HPDE6-E6E7 (cell line): ENCODE measurements at regions not wholly inside any gene's neighbourhood (a gene's known extent, or its start where the extent isn't known, plus 50 kb on each side); places are given as distances from the start of the nearest gene placed in this dataset.
"Not testable (repeated sequence)": the region's sequence is repeated elsewhere in the genome, so short reads cannot be mapped to it uniquely, and the experiment has no call there.

Source experiments
- DNase-seq: peaks from one replicate; pipeline ENCODE4 v3.0.0; 2011; ENCODE audit warnings: missing footprints; ENCODE audit errors: extremely low spot score

GRCh38 chr3:125810010-125810409 is 159.0 kb upstream of the ROPN1B start:
- DNase-seq = not testable (repeated sequence)

DNA sequence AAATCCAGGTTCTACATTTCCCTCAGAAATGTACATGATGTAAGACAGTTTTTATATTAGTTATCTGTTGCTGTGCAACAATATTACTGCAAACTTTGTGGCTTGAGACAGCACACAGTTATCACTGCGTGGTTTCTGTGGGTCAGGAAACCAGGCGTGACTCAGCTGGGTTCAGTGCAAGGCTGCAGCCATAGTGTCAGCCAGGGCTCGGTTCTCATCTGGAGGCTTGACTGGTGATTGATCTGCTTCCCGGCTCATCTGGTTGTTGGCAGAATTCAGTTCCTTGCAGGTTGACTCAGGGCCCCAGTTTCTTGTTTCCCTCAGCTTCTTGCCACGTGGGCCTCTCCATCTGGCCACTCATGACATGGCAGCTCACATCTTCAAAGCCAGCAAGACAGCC is 146.8 kb upstream of the ROPN1B start:
- not testable (repeated sequence) for DNase-seq

- DNase-seq = not testable (repeated sequence)
Observed at GRCh38 chr3:125831005-125831750, 137.8 kb upstream of the ROPN1B start.

- not testable (repeated sequence) for DNase-seq
Observed at GRCh38 chr3:125835562-125835961, 133.4 kb upstream of the ROPN1B start.

GRCh38 chr3:125836011-125836551 is 132.9 kb upstream of the ROPN1B start:
- DNase-seq = not testable (repeated sequence)

GRCh38 chr3:125836786-125837185 is 132.2 kb upstream of the ROPN1B start:
- not testable (repeated sequence) for DNase-seq

DNA sequence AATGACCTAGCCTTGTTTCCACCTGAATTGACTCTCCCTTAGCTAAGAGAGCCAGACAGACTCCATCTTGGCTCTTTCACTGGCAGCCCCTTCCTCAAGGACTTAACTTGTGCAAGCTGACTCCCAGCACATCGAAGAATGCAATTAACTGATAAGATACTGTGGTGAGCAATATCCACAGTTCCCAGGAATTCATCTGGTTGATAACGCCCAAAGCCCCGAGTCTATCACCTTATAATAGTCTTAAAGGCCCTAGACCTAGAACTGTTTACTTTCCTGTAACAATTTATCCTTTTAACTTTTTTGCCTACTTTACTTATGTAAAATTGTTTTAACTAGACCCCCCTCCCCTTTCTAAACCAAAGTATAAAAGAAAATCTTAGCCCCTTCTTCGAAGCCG is 130.1 kb upstream of the ROPN1B start:
- not testable (repeated sequence) for DNase-seq

DNA sequence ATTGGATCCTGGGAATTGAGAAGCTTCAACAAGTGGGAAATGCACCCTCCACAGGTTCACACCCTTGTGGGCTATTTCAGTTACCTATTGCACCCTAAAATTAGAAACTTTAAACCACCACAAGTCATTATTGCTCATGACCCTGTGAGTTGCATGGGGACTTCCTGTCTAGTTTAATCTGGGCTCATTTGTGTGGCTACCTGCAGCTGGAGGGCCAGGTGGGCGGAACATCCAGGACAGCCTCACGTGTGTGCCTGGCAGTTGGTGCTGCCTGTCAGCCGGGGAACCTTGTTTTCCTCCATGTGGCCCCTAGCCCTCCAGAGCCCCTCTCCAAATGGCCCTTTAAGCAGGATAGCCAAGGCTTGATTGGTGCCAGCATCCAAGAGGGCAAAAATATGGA is 128.5 kb upstream of the ROPN1B start:
- not testable (repeated sequence) for DNase-seq

GRCh38 chr3:125847966-125848365 is 121.0 kb upstream of the ROPN1B start:
- peak; percentile 0 for DNase-seq

DNA sequence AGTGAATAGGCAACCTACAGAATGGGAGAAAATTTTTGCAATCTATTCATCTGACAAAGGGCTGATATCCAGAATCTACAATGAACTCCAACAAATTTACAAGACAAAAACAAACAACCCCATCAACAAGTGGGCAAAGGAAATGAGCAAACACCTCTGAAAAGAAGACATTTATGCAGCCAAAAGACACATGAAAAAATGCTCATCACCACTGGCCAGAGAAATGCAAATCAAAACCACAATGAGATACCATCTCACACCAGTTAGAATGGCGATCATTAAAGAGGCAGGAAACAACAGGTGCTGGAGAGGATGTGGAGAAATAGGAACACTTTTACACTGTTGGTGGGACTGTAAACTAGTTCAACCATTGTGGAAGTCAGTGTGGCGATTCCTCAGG is 114.0 kb upstream of the ROPN1B start:
- not testable (repeated sequence) for DNase-seq

- DNase-seq = not testable (repeated sequence)
Observed at GRCh38 chr3:125860547-125860946, 108.4 kb upstream of the ROPN1B start.

GRCh38 chr3:125862841-125863254 is 106.1 kb upstream of the ROPN1B start:
- not testable (repeated sequence) for DNase-seq

DNA sequence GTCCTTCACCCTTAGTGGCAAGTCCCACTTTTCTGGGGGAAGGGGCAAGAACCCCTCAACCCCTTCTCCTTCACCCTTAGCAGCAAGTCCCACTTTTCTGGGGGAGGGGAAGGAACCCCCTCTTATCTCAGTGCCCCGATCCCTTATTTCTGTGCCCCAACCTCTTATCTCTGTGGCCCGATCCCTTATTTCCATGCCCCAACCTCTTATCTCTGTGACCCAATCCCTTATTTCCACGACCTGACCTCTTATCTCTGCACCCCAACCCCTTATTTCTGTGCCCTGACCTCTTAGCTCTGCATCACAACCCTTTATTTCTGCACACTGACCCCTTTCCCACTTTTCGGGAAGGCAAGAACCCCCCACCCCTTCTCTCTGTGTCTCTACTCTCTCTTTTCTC is 104.4 kb upstream of the ROPN1B start:
- not testable (repeated sequence) for DNase-seq

DNA sequence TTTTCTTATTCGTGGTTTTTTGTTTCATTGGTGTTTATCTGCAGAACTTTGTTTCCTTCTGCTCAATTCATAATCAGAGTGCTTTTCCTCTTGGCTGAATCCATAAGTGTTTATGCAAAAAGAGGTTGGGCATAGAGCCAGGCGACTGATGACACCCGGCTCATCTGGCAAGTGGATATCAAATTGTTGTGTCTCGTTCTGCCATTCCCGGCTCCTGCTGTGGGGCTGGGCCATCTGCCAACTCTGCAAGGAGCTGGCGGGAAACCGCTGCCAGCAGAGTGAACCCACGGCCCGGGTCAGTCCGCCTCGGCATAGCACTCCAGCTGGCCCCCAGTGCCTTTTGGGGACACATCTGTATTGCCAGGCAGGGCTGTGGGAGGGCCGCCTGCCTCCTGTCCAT is 83.0 kb upstream of the ROPN1B start:
- not testable (repeated sequence) for DNase-seq

DNA sequence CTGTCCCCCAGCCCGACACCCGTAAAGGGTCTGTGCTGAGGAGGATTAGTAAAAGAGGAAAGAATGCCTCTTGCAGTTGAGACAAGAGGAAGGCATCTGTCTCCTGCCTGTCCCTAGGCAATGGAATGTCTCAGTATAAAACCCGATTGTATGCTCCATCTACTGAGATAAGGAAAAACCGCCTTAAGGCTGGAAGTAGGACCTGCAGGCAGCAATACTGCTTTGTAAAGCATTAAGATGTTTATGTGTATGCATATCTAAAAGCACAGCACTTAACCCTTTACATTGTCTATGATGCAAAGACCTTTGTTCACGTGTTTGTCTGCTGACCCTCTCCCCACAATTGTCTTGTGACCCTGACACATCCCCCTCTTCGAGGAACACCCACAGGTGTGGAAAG is 69.8 kb upstream of the ROPN1B start:
- DNase-seq = not testable (repeated sequence)

DNA sequence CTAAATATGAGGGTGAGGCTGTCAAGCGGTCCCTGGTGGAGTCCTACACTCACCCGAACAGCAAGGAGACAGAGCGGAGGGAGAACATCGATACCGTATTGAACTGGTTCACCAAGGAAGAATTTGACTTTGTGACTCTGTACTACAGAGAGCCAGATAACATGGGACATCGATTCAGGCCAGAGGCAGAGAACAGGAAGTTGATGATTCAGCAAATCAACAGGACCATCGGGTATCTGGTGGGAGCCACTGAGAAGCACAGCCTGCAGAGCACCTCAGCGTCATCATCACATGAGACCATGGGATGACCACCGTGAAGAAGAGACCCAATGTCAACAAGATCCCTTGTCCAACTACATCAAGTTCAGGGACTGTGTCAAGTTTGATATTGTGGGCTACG is 67.5 kb upstream of the ROPN1B start:
- not testable (repeated sequence) for DNase-seq

- DNase-seq = not testable (repeated sequence)
Observed at GRCh38 chr3:125903780-125904455, 65.1 kb upstream of the ROPN1B start.

DNA sequence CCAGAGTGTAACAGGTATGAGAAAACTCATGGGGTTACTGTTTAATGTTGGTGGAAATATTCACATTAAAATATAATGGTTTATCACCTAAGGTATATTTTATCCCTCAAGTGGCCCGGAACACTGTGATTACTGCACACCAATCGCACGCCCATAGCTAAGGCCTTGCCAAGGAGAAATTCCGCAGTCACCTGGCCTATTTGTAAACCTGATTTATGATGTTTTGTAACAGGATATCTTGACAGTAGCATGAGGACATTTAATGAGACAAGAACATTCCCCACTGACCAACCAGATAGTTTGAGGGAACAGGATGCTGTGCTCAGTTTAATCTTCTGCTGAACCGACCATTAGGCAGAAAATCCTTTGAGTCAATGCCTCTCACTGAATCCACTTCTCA is 61.7 kb upstream of the ROPN1B start:
- DNase-seq = not testable (repeated sequence)

DNA sequence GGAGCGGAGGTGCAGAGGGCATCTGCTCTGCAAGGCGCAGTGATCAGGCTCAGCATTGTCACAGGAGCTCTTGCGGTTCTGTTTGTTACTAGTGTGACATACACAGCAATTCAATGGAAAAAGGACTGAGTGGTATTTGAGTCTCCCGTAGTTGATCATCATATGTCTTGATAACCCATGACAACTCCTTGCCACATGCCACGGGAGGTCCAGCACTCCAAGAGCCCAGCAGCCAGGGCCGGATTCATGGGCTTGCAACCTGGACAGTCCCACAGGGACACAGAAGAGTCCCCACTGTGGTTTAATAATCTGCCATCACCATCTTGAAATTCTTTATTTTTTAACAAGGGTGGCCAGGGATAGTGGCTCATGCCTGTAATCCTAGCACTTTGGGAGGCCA is 58.1 kb upstream of the ROPN1B start:
- not testable (repeated sequence) for DNase-seq

GRCh38 chr3:125914608-125915436 is 54.2 kb upstream of the ROPN1B start:
- DNase-seq = not testable (repeated sequence)

GRCh38 chr3:125915437-125915787 is 53.6 kb upstream of the ROPN1B start:
- DNase-seq = not testable (repeated sequence)

GRCh38 chr3:125915792-125916375 is 53.1 kb upstream of the ROPN1B start:
- peak; percentile 64 for DNase-seq
